ENCODE measurements at regions not wholly inside any gene's neighbourhood (a gene's known extent, or its start where the extent isn't known, plus 50 kb on each side); places are given as distances from the start of the nearest gene placed in this dataset.
"Not testable (repeated sequence)": the region's sequence is repeated elsewhere in the genome, so short reads cannot be mapped to it uniquely, and the experiment has no call there.

GRCh38 chr2:216776066-216776850 is 80.9 kb upstream of the IGFBP5 start:
- no peak for DNase-seq (ENCODE audit: low read depth in 2 of 3, low spot score in 1 of 3)

- no peak for DNase-seq (ENCODE audit: low read depth in 2 of 3, low spot score in 1 of 3)
Measured at GRCh38 chr2:216775043-216775453, 79.7 kb upstream of the IGFBP5 start.

- no peak for DNase-seq (ENCODE audit: low read depth in 2 of 3, low spot score in 1 of 3)
Measured at GRCh38 chr2:216774620-216775019, 79.3 kb upstream of the IGFBP5 start.

GRCh38 chr2:216774180-216774579 is 78.8 kb upstream of the IGFBP5 start:
- DNase-seq (ENCODE audit: low read depth in 2 of 3, low spot score in 1 of 3) = no peak

GRCh38 chr2:216773072-216773471 is 77.7 kb upstream of the IGFBP5 start:
- DNase-seq (ENCODE audit: low read depth in 2 of 3, low spot score in 1 of 3) = no peak

- no peak for DNase-seq (ENCODE audit: low read depth in 2 of 3, low spot score in 1 of 3)
Measured at GRCh38 chr2:216770717-216771116, 75.4 kb upstream of the IGFBP5 start.

- DNase-seq (ENCODE audit: low read depth in 2 of 3, low spot score in 1 of 3) = no peak
Measured at GRCh38 chr2:216770050-216770449, 74.7 kb upstream of the IGFBP5 start.

- no peak for DNase-seq (ENCODE audit: low read depth in 2 of 3, low spot score in 1 of 3)
Measured at GRCh38 chr2:216769626-216770025, 74.3 kb upstream of the IGFBP5 start.

- DNase-seq (ENCODE audit: low read depth in 2 of 3, low spot score in 1 of 3) = no peak
Measured at GRCh38 chr2:216768908-216769411, 73.6 kb upstream of the IGFBP5 start.

- no peak for DNase-seq (ENCODE audit: low read depth in 2 of 3, low spot score in 1 of 3)
Measured at GRCh38 chr2:216765761-216766262, 70.5 kb upstream of the IGFBP5 start.

GRCh38 chr2:216763396-216763795 is 68.0 kb upstream of the IGFBP5 start:
- DNase-seq (ENCODE audit: low read depth in 2 of 3, low spot score in 1 of 3) = no peak

GRCh38 chr2:216761809-216762208 is 66.5 kb upstream of the IGFBP5 start:
- no peak for DNase-seq (ENCODE audit: low read depth in 2 of 3, low spot score in 1 of 3)

- DNase-seq (ENCODE audit: low read depth in 2 of 3, low spot score in 1 of 3) = no peak
Measured at GRCh38 chr2:216761133-216761532, 65.8 kb upstream of the IGFBP5 start.

- no peak for DNase-seq (ENCODE audit: low read depth in 2 of 3, low spot score in 1 of 3)
Measured at GRCh38 chr2:216758256-216759155, 63.2 kb upstream of the IGFBP5 start.

- no peak for DNase-seq (ENCODE audit: low read depth in 2 of 3, low spot score in 1 of 3)
Measured at GRCh38 chr2:216757532-216757931, 62.2 kb upstream of the IGFBP5 start.

- no peak for DNase-seq (ENCODE audit: low read depth in 2 of 3, low spot score in 1 of 3)
Measured at GRCh38 chr2:216756435-216756834, 61.1 kb upstream of the IGFBP5 start.

GRCh38 chr2:216754812-216755211 is 59.5 kb upstream of the IGFBP5 start:
- no peak for DNase-seq (ENCODE audit: low read depth in 2 of 3, low spot score in 1 of 3)

- DNase-seq (ENCODE audit: low read depth in 2 of 3, low spot score in 1 of 3) = no peak
Measured at GRCh38 chr2:216754336-216754735, 59.0 kb upstream of the IGFBP5 start.

GRCh38 chr2:216752855-216753505 is 57.6 kb upstream of the IGFBP5 start:
- no peak for DNase-seq (ENCODE audit: low read depth in 2 of 3, low spot score in 1 of 3)

GRCh38 chr2:216750750-216751149 is 55.4 kb upstream of the IGFBP5 start:
- not testable (repeated sequence) for DNase-seq (ENCODE audit: low read depth in 2 of 3, low spot score in 1 of 3)

- DNase-seq (ENCODE audit: low read depth in 2 of 3, low spot score in 1 of 3) = not testable (repeated sequence)
Measured at GRCh38 chr2:216746268-216746667, 50.9 kb upstream of the IGFBP5 start.
